Dermis microvascular lymphatic vessel endothelial cell (primary cell): ENCODE measurements at regions not wholly inside any gene's neighbourhood (a gene's known extent, or its start where the extent isn't known, plus 50 kb on each side); places are given as distances from the start of the nearest gene placed in this dataset.
A peak's percentile ranks its signal among the peaks of the same experiment; 100 is the strongest.
"Not testable (repeated sequence)": the region's sequence is repeated elsewhere in the genome, so short reads cannot be mapped to it uniquely, and the experiment has no call there.

Experiments
- DNase-seq, 2 donors: peaks; one replicate each; pipeline versions ENCODE4 v3.0.0 to v3.0.0-alpha.2; 2010; ENCODE audit warnings: low read depth in 2 of 2

GRCh38 chr6:21708320-21708580, 114.7 kb downstream of the SOX4 start:
- no peak for DNase-seq

GRCh38 chr6:21710216-21710615, 116.7 kb downstream of the SOX4 start:
- DNase-seq, result peak in 1 of 2 donors; percentile 13

- no peak for DNase-seq
Observed at GRCh38 chr6:21710908-21711627, 117.5 kb downstream of the SOX4 start.

GRCh38 chr6:21712213-21712612, 118.7 kb downstream of the SOX4 start:
- no peak for DNase-seq

GRCh38 chr6:21713481-21713880, 119.9 kb downstream of the SOX4 start:
- DNase-seq, result no peak

GRCh38 chr6:21715180-21715579, 121.6 kb downstream of the SOX4 start:
- no peak for DNase-seq

GRCh38 chr6:21722510-21722909, 129.0 kb downstream of the SOX4 start:
- DNase-seq, result no peak

GRCh38 chr6:21726676-21727075, 133.1 kb downstream of the SOX4 start:
- DNase-seq, result no peak

- DNase-seq, result no peak
Observed at GRCh38 chr6:21728141-21728540, 134.6 kb downstream of the SOX4 start.

- no peak for DNase-seq
Observed at GRCh38 chr6:21729431-21729830, 135.9 kb downstream of the SOX4 start.

- DNase-seq, result no peak
Observed at GRCh38 chr6:21730533-21730932, 137.0 kb downstream of the SOX4 start.

- DNase-seq, result peak in 1 of 2 donors; percentile 11
Observed at GRCh38 chr6:21731411-21732031, 138.0 kb downstream of the SOX4 start.

- not testable (repeated sequence) for DNase-seq
Observed at GRCh38 chr6:21732032-21732730, 138.6 kb downstream of the SOX4 start.

- DNase-seq, result no peak
Observed at GRCh38 chr6:21732731-21733130, 139.2 kb downstream of the SOX4 start.

- no peak for DNase-seq
Observed at GRCh38 chr6:21733311-21733710, 139.8 kb downstream of the SOX4 start.

- DNase-seq, result no peak
Observed at GRCh38 chr6:21734204-21734603, 140.7 kb downstream of the SOX4 start.

GRCh38 chr6:21738180-21739094, 144.9 kb downstream of the SOX4 start:
- peak in 1 of 2 donors; percentile 38 for DNase-seq

GRCh38 chr6:21739241-21739640, 145.7 kb downstream of the SOX4 start:
- no peak for DNase-seq

GRCh38 chr6:21739838-21740237, 146.3 kb downstream of the SOX4 start:
- no peak for DNase-seq

- DNase-seq, result peak in 1 of 2 donors; percentile 84
Observed at GRCh38 chr6:21740376-21741124, 147.0 kb downstream of the SOX4 start.
